CD4-positive, alpha-beta T cell treated with Interleukin-4 for 1 hour (primary cell): ENCODE measurements at regions not wholly inside any gene's neighbourhood (a gene's known extent, or its start where the extent isn't known, plus 50 kb on each side); places are given as distances from the start of the nearest gene placed in this dataset.

ENCODE experiments used
- DNase-seq, 2 donors: peaks; one replicate each; pipeline ENCODE4 v3.0.0-alpha.2; 2020 to 2022

DNA sequence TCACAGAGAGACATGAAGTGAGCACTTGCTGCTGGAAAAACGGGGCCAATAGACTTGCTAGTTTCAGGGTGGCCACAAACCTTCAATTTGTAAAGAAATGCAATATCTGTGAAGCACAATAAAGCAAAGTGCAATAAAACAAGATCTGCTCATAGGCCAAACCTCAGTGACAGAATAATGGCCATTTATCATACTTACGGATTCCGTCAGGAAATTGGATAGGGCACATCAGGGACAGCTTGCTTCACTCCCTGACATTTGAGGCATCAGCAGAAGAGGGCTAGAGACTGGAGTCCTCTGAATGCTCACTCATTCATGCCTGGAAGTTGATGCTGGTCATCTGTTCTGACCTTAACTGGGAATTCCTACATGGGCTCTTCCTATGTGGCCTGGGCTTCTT lies 165.5 kb upstream of the OPRM1 start:
- no peak for DNase-seq

DNA sequence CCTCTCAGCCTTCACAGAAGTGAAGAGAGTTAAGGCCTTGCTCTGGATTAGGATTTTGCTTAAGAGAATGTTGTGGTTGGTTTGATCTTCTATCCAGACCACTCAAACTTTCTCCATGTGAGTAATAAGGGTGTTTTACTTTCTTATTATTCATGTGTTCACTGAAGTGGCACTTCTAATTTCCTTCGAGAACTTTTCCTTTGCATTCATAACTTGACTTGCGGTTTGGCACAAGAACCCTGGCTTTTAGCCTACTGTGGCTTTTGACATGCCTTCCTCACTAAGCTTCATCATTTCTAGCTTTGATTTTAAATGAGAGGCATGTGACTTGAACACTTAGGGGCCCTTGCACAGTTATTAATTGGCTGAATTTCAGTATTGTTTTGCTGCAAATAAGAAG lies 166.1 kb upstream of the OPRM1 start:
- no peak for DNase-seq

DNA sequence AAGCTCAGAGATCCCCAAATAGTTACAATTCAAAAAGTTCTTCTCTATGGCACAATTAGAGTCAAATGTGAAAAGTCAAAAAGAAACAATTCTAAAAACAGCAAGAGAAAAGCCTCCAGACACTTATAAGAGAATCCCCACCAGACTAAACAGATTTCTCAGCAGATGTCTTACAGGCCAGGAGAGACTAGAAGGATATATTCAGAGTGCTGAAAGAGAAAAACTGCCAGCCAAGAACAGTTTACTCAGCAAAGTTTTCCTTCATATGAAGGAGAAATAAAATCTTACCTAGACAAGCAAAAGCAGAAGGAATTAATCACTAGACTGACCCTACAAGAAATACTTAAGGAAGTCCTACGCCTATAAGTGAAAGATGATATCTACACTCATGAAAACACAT lies 176.1 kb upstream of the OPRM1 start:
- no peak for DNase-seq

DNA sequence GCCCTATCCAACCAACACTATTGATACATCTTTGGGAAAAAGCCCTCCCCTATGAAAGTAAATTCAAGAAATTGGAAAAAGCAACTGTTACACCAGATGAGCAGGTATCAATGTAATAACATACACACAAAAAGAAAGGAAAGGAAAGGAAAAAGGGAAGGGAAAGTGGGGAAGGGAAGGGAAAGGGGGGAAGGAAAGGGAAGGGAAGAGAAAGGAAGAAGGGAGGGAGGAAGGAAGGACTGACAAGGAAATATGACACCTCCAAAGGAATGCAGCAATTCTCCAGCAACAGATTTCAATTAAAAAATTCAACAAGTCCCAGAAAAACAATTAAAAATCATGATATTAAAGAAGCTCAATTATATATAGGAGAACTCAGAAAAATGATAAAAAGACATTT lies 176.9 kb upstream of the OPRM1 start:
- DNase-seq, result no peak

DNA sequence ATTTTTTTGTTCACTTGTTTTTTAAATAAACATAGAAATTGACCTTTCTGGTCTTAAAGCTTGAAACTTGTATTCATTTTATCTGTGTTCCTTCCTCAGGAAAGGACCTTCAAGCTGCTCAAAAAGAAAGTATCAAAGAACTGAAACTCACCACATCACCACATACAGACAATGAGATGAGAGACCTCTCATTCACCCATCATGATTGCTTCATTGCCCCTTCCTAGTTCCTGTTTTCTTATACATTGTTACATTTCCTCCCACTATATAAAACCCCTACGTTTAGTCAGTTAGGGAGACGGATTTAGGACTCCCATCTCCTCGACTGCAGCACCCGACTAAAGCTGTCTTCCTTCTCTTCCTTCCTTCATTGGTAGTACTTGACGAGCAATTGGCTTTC lies 180.5 kb upstream of the OPRM1 start:
- no peak for DNase-seq

DNA sequence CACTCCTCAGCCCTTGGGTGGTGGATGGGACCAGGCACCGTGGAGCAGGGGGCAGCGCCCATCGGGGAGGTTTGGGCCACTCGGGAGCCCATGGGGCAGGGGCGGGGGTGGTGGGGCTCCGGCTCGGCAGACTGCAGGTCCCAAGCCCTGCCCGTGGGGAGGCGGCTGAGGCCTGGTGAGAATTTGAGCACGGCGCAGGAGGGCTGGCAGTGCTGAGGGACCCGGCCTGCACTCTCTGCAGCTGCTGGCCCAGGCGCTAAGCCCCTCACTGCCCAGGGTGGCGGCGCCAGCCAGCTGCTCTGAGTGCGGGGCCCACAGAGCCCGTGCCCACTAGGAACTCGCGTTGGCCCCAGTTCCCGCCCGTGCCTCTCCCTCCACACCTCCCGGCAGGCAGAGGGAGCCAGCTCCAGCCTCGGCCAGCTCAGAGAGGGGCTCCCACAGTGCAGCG lies 182.1 kb upstream of the OPRM1 start:
- DNase-seq, result no peak

DNA sequence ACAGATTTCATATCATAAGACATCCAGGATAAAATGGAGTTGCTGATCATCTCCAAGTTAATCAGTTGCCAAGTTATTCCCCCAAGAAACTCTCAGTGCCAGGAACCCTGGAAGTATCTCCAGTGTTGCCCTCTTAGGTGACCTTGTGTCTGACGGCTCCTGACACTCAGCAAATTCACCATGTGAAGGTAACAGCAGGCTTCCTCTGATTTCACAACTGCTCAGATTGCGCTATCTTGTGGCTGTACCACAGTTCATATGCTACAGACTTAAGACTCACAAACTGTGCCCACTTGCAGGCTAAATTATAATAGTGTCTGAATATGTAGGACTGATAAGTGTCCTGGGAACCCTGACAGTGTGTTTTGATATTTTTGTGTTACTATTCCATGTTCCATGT lies 186.6 kb upstream of the OPRM1 start:
- DNase-seq, result no peak

DNA sequence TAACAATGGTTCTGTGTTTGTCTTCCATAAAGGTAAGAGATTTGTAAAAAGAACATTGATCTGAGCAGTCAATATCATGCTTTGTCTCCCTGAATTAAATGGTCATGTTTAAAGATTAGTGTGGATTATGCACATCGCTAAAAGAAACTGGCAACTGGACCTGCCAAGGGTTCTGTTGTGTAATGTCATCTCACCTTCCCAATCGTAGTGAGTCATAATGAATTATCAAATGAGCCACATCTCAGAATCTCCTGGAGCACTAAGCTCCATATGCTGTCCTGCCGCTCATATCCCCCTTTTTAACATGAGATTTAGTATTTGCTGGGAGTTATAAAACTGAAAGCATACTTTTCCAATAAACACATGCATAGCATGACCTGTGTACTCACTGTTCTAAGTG lies 187.0 kb upstream of the OPRM1 start:
- no peak for DNase-seq

DNA sequence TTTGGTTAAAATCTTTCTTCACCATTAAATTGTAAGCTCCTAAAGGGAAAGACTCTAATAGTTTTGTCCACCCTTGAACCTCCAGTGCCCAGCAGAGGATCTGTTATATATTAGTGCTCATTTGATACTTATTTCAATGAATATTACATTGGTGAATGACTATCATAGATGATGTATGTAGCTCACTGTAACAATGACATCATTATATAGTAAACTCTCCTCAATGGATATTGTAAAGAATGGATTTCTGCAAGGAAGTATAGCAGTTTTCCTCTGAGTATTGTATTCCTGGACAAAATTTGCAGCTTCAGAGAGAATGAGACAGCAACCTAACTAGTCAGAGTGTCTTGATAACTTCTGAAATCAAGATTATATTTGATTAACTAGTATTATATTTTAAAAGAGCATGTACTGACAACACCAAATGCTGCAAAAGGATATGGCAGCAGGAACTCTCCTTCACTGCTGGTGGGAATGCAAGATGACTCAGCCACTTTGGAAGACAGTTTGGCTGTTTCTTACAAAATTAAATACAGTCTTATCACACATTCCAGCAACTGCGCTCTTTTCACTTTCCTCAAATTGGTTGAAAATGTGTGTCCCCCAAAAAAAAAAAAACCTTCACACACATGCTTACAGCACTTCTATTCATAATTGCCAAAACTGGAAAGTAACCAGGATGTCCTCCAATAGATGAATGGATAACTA lies 189.8 kb upstream of the OPRM1 start:
- no peak for DNase-seq

DNA sequence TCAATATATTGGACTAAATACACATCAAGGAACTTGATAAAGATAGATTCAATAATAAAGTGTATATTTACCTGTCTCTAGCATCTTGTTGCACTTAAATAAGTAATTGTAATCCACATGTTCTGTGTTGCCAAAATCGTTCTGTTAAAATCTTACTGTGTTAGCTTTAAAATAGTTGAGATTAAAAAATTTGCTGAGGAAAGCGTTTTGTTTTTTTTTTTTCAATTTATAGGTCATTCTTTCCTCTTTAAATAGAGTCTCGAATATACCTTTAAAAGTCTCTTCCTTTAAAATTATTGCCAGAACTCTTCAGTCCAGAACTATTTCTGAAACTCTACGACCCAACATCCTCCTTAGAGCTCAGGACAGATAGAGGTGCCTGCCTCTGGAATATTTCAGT lies 195.6 kb upstream of the OPRM1 start:
- no peak for DNase-seq

DNA sequence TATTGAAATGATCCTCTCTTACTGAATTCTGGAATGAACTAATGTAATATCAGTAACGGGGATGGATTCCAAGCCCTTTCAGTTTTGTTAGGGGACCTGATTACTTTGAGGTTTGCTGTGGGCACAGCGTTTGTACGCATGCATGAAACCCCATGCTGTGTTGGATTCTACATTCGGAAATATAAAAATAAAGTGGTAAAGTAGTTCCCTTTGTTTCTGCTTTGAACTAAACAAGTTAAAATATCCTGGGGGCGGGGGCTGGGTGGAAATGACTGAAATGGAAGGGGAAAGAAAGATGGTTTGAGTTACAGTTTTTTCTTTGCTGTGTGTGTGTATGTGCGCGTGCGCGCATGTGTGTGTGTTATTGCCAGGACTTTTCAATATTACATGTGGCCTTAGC lies 196.5 kb upstream of the OPRM1 start:
- no peak for DNase-seq

DNA sequence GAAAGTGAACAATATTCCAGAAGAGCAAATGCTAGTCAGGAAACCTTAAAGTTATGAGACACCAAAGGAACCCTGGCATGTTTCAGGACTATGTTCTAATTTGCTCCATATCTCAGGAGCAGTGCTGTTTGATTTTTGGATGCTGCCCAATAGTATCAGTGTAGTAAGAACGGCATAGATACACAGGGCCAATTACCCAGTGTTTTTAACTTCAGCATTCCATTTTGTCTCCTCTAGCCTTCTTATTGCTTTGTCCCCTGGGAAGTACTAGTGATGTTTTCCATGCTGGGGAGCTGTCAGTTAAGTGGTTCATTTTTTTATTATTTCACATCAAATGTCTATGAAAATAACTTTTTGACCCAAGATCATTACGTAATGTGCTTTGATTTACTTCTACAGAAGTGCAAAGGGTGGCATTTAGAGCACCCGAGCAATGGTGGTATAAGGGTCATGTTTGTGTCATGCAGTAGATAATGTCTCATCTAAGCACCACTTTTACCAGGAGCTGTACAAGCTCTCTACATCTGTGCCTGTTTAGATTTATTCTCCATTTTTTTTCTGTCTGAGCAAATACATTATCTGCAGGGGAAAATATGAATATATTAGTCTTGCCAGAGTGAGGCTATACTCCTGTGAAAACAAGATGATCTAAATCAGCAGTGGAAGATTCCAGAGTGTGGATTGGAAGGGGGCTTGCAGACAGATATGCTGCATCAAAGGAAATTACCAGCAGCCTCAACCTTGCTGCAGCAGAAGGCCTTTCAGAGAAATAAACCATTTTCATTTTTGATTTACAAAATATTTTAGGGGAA lies 198.8 kb upstream of the OPRM1 start:
- no peak for DNase-seq

DNA sequence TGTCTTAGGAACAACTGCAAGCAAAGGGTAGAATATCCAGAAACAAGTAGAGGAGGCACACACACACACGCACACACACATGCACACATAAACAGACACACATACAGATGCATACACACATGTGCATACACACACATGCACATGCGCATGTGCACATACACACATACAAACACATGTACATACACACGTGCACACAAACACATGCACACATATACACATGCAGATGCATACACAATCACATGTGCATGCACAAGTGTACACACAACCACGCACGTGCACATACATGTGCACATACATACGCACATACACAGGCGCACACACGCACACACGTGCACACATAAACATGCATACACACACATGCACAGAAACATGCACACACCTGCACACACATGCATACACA lies 206.5 kb upstream of the OPRM1 start:
- DNase-seq, result no peak

DNA sequence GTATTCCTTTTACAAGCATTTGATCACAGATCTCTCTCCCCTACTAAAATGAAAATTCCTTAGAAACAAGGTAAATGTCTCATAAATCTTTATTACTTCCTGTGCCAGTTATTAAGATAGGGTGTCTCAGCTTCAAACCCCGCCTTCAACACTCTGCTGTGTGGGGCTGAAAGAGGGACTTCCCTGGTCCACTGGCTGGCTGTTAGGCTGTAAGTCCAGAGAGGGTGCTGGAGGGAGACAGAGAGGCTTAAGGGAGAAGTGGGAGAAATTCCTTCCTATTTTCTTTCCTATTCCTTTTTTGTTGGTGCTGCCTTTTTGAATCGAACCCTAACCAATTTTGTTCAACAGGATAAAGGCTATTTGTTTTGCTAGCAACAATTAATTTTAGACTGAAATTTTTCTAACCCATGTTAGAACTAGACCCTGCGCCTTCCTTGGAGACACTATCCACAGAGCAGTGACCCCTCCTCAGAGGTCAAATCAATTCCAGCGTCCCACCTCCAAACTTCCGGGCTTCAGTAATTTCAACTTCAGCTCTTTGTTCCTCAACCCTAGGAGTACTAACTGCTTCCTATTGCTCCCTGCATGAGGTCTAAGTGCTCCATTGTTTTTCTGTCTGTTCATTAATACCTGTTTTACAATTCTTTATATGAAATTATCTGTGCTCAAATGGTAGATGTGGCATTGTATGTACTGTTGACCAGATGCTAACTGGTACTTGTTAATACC lies 207.5 kb upstream of the OPRM1 start:
- DNase-seq, result no peak

DNA sequence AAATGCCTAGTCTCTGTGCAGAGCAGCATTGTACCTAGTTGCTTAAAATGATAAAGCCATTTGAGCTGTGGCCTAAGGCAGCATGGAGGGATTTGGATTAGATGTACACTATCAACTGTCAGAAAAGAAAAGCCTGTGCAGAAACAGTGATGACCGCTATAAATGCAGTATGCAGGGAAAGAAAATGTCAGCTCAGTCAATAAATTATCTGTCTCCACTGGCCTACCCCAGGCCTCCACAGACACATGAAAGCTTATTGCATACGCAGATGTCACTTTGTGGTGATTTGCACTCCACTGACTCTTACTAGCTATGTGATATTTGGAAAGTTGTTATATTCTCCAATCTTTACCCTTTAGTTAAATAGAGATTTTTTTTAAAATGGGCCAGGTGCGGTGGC lies 221.9 kb upstream of the OPRM1 start:
- DNase-seq, result no peak

DNA sequence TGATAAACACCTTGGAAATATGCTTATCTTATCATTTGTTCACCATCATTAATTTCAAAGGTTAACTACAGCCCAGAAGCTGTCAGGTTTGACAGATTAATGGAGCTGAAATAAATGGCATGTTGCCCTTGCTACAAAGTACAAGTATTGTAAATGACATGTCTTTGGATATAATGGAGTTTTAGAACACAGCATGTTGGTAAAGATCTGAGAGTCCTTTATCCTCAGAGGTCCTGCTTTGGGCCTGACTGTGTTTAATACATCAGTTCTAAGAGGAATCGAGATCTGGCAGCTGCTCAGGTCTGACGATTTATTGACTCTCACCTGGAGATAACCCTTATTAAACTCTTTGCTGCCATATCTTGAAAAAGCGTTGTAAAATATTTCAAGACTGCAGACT lies 222.7 kb upstream of the OPRM1 start:
- DNase-seq, result no peak

DNA sequence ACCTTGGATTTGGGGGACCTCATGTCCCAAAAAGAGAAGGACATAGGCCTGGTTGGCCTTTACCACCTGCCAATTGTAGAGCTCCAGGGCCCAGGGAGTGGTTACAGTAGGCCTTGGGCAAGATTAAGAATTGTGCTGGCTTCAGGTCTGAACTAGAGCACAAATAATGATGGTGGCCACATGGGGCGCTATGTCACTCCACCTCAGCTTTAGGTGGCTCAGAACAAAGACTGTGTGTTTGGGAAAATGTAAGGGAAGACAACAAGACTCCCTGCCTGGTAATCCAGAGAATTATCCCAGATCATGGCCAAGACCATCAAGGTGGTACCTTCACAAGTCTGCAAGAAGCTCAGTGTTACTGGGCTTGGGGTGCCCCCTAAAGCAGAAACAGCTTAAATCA lies 224.9 kb upstream of the OPRM1 start:
- no peak for DNase-seq

DNA sequence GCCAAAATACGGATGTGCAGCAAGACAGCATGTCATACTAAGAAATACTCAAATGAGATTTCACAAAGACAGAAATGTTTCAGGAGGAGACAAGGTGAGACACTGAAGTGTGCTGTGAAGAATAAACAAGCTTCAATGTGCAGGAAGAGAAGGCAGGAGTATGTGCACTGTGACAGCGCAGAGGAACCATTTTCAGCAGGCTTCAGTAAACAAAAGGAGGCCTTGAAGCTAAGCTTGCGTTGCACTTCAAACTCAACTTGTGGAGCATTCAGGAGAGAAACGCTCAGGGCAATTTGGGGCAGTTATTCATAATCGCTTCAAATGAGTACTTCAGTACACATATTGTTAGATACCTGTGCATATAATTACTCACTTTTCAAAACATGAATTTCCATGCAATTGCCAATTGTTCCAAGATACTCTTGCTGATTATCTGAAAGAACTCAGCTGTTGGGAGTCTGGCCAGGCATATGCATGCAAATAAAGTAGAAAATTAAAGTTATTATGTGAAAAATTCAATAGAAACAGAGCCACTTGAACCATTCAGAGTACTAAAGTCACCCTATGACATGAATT lies 234.2 kb upstream of the OPRM1 start:
- DNase-seq, result no peak

DNA sequence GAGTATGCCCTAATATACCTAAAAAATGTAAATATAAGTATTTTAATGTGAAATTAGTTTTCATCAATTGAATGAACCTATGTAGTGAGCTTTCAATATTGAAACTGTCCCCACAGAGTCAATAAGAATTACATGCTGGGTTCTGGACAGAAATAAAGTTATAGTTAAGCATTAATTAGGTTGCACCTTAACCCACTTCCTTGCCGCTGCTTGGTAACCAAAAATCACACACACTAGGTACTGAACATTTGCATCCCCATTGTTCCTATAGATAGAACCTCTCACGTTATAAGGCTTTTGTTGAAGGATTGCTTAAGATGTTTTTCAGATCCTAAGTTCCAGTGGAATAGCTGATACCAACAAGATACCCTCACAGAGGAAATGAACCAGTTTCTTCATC lies 237.1 kb upstream of the OPRM1 start:
- no peak for DNase-seq

DNA sequence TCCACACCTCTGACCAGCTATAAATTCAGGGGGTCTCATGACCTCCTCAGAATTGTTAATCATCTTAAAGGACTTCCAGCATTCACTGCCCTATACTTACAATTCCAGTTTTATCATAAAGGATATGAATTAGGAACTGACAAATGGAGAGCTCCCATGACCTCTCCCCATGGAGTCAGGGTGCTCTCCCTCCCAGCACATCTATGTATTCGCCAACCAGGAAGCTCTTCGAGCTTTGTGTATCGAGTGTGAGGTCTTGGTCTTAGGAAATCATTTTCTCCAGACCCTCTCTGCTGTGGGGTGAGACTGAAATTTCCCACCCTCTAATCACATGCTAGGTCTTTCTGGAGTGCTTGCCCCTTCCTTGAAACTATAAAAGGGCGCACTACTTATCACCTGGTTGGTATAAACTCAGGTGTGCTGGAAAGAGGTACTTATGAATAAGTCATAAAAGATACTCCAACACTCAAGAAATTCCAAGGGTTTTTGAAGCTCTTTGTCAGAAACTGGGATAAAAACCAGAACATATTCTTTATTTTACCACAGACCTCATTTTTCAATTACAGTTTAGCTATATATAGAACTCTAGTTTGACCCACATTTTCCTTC lies 238.4 kb upstream of the OPRM1 start:
- no peak for DNase-seq

DNA sequence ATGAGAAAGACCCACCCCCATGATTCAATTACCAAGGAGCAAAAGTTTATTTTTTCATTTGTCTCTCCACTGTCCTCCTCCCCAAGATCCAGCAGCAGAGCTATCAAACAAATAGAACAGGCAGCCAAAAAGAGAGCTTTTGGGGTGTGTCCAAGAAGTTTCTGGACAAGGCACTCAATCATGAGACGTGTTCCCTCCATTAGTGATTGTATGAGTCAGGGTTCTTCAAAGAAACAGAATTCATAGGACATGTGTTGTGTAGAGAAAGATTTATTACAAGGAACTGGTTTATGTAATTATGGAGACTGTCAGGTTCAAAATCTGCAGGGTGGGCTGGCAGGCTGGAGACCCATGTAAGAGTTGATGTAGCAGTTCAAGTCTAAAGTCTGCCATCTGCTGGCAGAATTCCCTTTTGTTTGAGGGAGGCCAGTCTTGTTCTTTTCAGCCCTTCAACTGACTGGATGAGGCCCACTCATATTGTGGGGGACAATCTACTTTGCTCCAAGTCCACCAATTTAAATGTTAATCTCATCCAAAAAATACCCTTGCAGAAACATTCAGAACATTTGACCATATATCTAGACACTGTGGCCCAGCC lies 248.1 kb upstream of the OPRM1 start:
- DNase-seq, result no peak

DNA sequence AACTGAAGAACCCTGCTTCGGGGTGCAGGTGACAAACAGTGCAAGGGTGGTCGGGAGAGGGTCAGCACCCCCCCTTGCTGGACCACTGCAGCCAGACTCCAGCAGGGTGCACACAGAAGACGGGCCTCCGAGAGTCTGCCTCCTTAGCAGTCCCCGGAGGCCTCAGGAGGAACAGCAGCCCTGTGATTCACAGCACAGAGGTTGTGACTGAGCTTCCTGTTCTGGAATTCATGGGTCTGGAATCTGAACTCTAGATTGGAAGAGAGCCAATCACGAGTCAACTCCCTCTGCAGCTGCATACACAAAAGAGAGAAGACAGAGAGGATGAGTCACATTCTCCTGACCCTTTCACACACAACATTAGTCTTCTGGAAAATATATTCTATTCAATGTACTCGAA lies 249.0 kb upstream of the OPRM1 start:
- DNase-seq, result no peak

DNA sequence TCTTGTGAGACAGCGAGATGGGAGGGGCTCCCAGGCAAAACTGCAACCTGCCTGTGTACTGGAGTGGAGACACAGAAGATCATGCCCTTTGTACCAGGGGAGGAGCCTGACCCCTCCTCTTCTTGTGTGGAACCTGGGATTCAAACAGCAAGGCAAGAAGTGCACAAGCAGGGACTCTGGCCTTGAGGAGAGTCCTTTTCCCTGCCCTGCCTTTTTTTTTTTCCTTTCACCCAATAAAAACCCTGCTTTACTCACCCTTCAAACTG lies 251.8 kb upstream of the OPRM1 start:
- DNase-seq, result no peak
